ENCODE measurements at regions not wholly inside any gene's neighbourhood (a gene's known extent, or its start where the extent isn't known, plus 50 kb on each side); places are given as distances from the start of the nearest gene placed in this dataset.

- Histone ChIP-seq H3K27ac (ENCODE audit: low read depth, low read length) (no peak overlapping the region), H3K36me3 (ENCODE audit: control insufficient read depth in 2 of 3, insufficient read depth in 3 of 3, low read length in 3 of 3) (no peaks in the 10 kb centered on the region), H3K4me3 (ENCODE audit: low read length) (no peak overlapping the region), H3K4me1 (ENCODE audit: control insufficient read depth in 2 of 2, insufficient read depth in 2 of 2, low read length in 2 of 2) (no peaks in the 10 kb centered on the region), H3K27me3 (ENCODE audit: control insufficient read depth in 2 of 2, insufficient read depth in 2 of 2, low read length in 2 of 2) (no peaks in the 10 kb centered on the region), H3K9me3 (ENCODE audit: control insufficient read depth in 2 of 3, low read length in 3 of 3) (peaks cover 0 to 6% (median 0%) of the 10 kb centered on the region in 3 experiments)
- POLR2A ChIA-PET, result interaction anchor here (0.5 kb wide), 1 partner anchor 16 kb away, joined by 3 read pairs; no protein-coding TSS in a partner anchor
- Mint-ChIP-seq H3K27ac (no peak overlapping the region), H3K4me1 (no peaks in the 10 kb centered on the region), H3K27me3 (peaks cover 0 to 4% (median 0%) of the 10 kb centered on the region in 5 donors), H3K4me3 (no peak overlapping the region), H3K36me3 (peaks cover 0 to 15% (median 12%) of the 10 kb centered on the region in 5 donors), H3K9me3 (peaks cover 8 to 46% (median 22%) of the 10 kb centered on the region in 11 donors)
- ATAC-seq, result no peak
- intact Hi-C loops (cut with micrococcal nuclease), result no loop called here
- CTCF ChIA-PET, result no interaction called here
- DNase-seq, result no peak
Measured at GRCh38 chr14:66435683-66436082, 50.5 kb upstream of the CCDC196 start.

Measured in naive thymus-derived CD4-positive, alpha-beta T cell (primary cell).